SK-N-SH (cell line): ENCODE measurements at regions not wholly inside any gene's neighbourhood (a gene's known extent, or its start where the extent isn't known, plus 50 kb on each side); places are given as distances from the start of the nearest gene placed in this dataset.

Source experiments
- CTCF ChIA-PET: fragments of 300-600, 350-600 bp; formaldehyde crosslinking; extraction: SDS; loops from one replicate; lab custom pipeline; 2021; lab: Yijun Ruan, JAX
- POLR2A ChIA-PET: fragments of 350-600 bp; sonication (Branson Sonifier 250); formaldehyde crosslinking; extraction: SDS; loops from one replicate; lab custom pipeline; 2020; ENCODE audit warnings: antibody characterized with exemption, inconsistent platforms; lab: Yijun Ruan, JAX
- DNase-seq: peaks from one replicate; pipeline ENCODE4 v3.0.0; 2012
- H2AFZ ChIP-seq: fragments of 200-600 bp; sonication (generic); 2 replicates; pipeline ENCODE4 v1.8.1; 2016; ENCODE audit warnings: antibody characterized with exemption, mild to moderate bottlenecking, low read depth
- H3F3A ChIP-seq: fragments of 200-600 bp; sonication (generic); replicated peaks from 2 replicates; pipeline ENCODE3; 2016; ENCODE audit warnings: antibody characterized with exemption, mild to moderate bottlenecking; ENCODE audit not compliant: insufficient read depth
- H3K27ac ChIP-seq, 2 experiments: fragments of 200-500 bp in 1 of 2; fragments of 200-600 bp in 1 of 2; sonication (Bioruptor generic) in 1 of 2; sonication (generic), shearing (Covaris generic) in 1 of 2; 2 replicates each; pipeline versions ENCODE4 v1.5.1 to v1.6.1; 2014 to 2016; ENCODE audit warnings: low read depth in 2 of 2, inconsistent platforms in 1 of 2, low read length in 1 of 2, mild to moderate bottlenecking in 1 of 2, mixed read lengths in 1 of 2
- H3K27me3 ChIP-seq: fragments of 200-600 bp; sonication (generic), shearing (Covaris generic); 2 replicates; pipeline ENCODE4 v1.6.1; 2016; ENCODE audit warnings: mixed run types; ENCODE audit not compliant: insufficient read depth
- H3K36me3 ChIP-seq, 2 experiments: fragments of 200-500 bp in 1 of 2; fragments of 200-600 bp in 1 of 2; sonication (Bioruptor generic) in 1 of 2; sonication (generic) in 1 of 2; replicated peaks in 1 of 2; 2 replicates each; pipeline versions ENCODE3 to v1.5.1; 2014 to 2016; ENCODE audit warnings: low read length in 1 of 2, mild to moderate bottlenecking in 1 of 2; ENCODE audit not compliant: insufficient read depth in 2 of 2, control insufficient read depth in 1 of 2
- H3K4me1 ChIP-seq, 2 experiments: fragments of 200-500 bp in 1 of 2; fragments of 200-600 bp in 1 of 2; sonication (Bioruptor generic) in 1 of 2; sonication (generic), shearing (Covaris generic) in 1 of 2; 2 replicates each; pipeline versions ENCODE4 v1.5.1 to v1.6.1; 2014 to 2016; ENCODE audit warnings: low read depth in 1 of 2, low read length in 1 of 2, mixed run types in 1 of 2; ENCODE audit not compliant: insufficient read depth in 2 of 2, control insufficient read depth in 1 of 2
- H3K4me2 ChIP-seq: fragments of 200-600 bp; sonication (generic), shearing (Covaris generic); 2 replicates; pipeline ENCODE4 v1.6.1; 2017; ENCODE audit warnings: mixed run types
- H3K4me3 ChIP-seq, 2 experiments: fragments of 200-500 bp in 1 of 2; fragments of 200-600 bp in 1 of 2; sonication (Bioruptor generic) in 1 of 2; sonication (generic), shearing (Covaris generic) in 1 of 2; 2 replicates each; pipeline versions ENCODE4 v1.5.1 to v1.8.1; 2014 to 2016; ENCODE audit warnings: low read depth in 2 of 2, inconsistent platforms in 1 of 2, low read length in 1 of 2, mild to moderate bottlenecking in 1 of 2, mixed read lengths in 1 of 2, moderate library complexity in 1 of 2
- H3K79me2 ChIP-seq: fragments of 200-600 bp; sonication (generic); 2 replicates; pipeline ENCODE4 v1.8.1; 2017; ENCODE audit warnings: mild to moderate bottlenecking; ENCODE audit not compliant: insufficient read depth
- H3K9ac ChIP-seq: fragments of 200-600 bp; sonication (generic); 2 replicates; pipeline ENCODE4 v1.6.1; 2017; ENCODE audit warnings: mixed run types
- H3K9me2 ChIP-seq: fragments of 200-600 bp; sonication (generic); 2 replicates; pipeline ENCODE4 v1.6.1; 2017; ENCODE audit warnings: mixed run types
- H3K9me3 ChIP-seq: fragments of 200-600 bp; sonication (generic); 2 replicates; pipeline ENCODE4 v1.6.1; 2017; ENCODE audit warnings: mixed run types, mild to moderate bottlenecking, moderate library complexity
- H4K20me1 ChIP-seq: fragments of 200-600 bp; sonication (generic); 2 replicates; pipeline ENCODE4 v1.6.1; 2017; ENCODE audit warnings: mild to moderate bottlenecking, mixed run types; ENCODE audit not compliant: insufficient read depth
- ELF1 ChIP-seq: IDR thresholded peaks from 2 replicates; pipeline ENCODE4 v1.4.0; 2012
- FOSL2 ChIP-seq: IDR thresholded peaks from 2 replicates; pipeline ENCODE4 v1.4.0; 2012; ENCODE audit warnings: low read depth, mild to moderate bottlenecking, moderate library complexity, borderline replicate concordance
- GABPA ChIP-seq: IDR thresholded peaks from 2 replicates; pipeline ENCODE4 v1.4.0; 2012; ENCODE audit warnings: low read depth, mild to moderate bottlenecking
- MAX ChIP-seq: IDR thresholded peaks from 2 replicates; pipeline ENCODE4 v1.4.0; 2012; ENCODE audit warnings: low read depth
- NRF1 ChIP-seq: IDR thresholded peaks from 2 replicates; pipeline ENCODE4 v1.6.1; 2012; ENCODE audit warnings: low read depth, mild to moderate bottlenecking, low read length
- POLR2AphosphoS5 ChIP-seq: IDR thresholded peaks from 2 replicates; pipeline ENCODE4 v1.6.1; 2012; ENCODE audit warnings: low read depth, low read length
- RCOR1 ChIP-seq: fragments of 150-350 bp; IDR thresholded peaks from 2 replicates; pipeline ENCODE4 v1.6.1; 2017; ENCODE audit warnings: antibody characterized with exemption, low read length
- REST ChIP-seq: IDR thresholded peaks from 2 replicates; pipeline ENCODE4 v1.6.1; 2012; ENCODE audit warnings: mild to moderate bottlenecking, low read depth, low read length, moderate library complexity
- RXRA ChIP-seq: IDR thresholded peaks from 2 replicates; pipeline ENCODE4 v1.4.0; 2012; ENCODE audit warnings: low read depth, mild to moderate bottlenecking, borderline replicate concordance
- TAF1 ChIP-seq: IDR thresholded peaks from 2 replicates; pipeline ENCODE4 v1.6.1; 2012; ENCODE audit warnings: low read depth, mild to moderate bottlenecking, low read length, moderate library complexity, borderline replicate concordance
- TCF12 ChIP-seq: IDR thresholded peaks from 2 replicates; pipeline ENCODE4 v1.4.0; 2012
- TEAD4 ChIP-seq: IDR thresholded peaks from 2 replicates; pipeline ENCODE4 v1.4.0; 2012; ENCODE audit warnings: mild to moderate bottlenecking, borderline replicate concordance; ENCODE audit not compliant: insufficient read depth
- WGBS: methylation state at CpG from one replicate; pipeline ENCODE4 v1.1.6; 2017; ENCODE audit warnings: low lambda C conversion rate; 5-methylcytosine and 5-hydroxymethylcytosine counted together
- TF ChIP-seq, protein P1 (sequence below): IDR thresholded peaks from 2 replicates; pipeline ENCODE4 v1.4.0; 2012; ENCODE audit warnings: low read depth, borderline replicate concordance
- TF ChIP-seq, protein P2 (sequence below): IDR thresholded peaks from 2 replicates; pipeline ENCODE4 v1.4.0; 2012; ENCODE audit warnings: low read depth, borderline replicate concordance

GRCh38 chr5:24026288-24026687 is 518.9 kb downstream of the PRDM9 start (continued):
- TF ChIP-seq, protein P1, sequence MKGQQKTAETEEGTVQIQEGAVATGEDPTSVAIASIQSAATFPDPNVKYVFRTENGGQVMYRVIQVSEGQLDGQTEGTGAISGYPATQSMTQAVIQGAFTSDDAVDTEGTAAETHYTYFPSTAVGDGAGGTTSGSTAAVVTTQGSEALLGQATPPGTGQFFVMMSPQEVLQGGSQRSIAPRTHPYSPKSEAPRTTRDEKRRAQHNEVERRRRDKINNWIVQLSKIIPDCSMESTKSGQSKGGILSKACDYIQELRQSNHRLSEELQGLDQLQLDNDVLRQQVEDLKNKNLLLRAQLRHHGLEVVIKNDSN, result no peak
- TF ChIP-seq, protein P2, sequence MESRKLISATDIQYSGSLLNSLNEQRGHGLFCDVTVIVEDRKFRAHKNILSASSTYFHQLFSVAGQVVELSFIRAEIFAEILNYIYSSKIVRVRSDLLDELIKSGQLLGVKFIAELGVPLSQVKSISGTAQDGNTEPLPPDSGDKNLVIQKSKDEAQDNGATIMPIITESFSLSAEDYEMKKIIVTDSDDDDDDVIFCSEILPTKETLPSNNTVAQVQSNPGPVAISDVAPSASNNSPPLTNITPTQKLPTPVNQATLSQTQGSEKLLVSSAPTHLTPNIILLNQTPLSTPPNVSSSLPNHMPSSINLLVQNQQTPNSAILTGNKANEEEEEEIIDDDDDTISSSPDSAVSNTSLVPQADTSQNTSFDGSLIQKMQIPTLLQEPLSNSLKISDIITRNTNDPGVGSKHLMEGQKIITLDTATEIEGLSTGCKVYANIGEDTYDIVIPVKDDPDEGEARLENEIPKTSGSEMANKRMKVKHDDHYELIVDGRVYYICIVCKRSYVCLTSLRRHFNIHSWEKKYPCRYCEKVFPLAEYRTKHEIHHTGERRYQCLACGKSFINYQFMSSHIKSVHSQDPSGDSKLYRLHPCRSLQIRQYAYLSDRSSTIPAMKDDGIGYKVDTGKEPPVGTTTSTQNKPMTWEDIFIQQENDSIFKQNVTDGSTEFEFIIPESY, result no peak
- TF ChIP-seq MAX (no peak), NRF1 (no peak)

- Histone ChIP-seq H3K27me3 (no peaks in the 10 kb centered on the region), H3K4me3 (no peak overlapping the region), H3K9me3 (no peaks in the 10 kb centered on the region), H3K9me2 (no peaks in the 10 kb centered on the region), H3K4me1 (no peaks in the 10 kb centered on the region), H3F3A (no peaks in the 10 kb centered on the region), H3K27ac (no peak overlapping the region), H3K9ac (no peak overlapping the region), H2AFZ (no peak overlapping the region), H3K36me3 (no peaks in the 10 kb centered on the region), H3K79me2 (no peaks in the 10 kb centered on the region), H4K20me1 (no peaks in the 10 kb centered on the region), H3K4me2 (no peak overlapping the region)
- POLR2A ChIA-PET, result no interaction called here
- TF ChIP-seq REST (no peak), FOSL2 (no peak), TEAD4 (no peak), POLR2AphosphoS5 (no peak), ELF1 (no peak), RCOR1 (no peak), MAX (no peak), TCF12 (no peak), GABPA (no peak), RXRA (no peak), TAF1 (no peak)
- CTCF ChIA-PET, result no interaction called here
- 0% methylated on average over 2 of the region's 2 CpGs for WGBS
- DNase-seq, result no peak
These were observed 535.3 kb downstream of the PRDM9 start for GRCh38 chr5:24042688-24043087.
